CD4-positive, CD25-positive, alpha-beta regulatory T cell (primary cell): ENCODE measurements at regions not wholly inside any gene's neighbourhood (a gene's known extent, or its start where the extent isn't known, plus 50 kb on each side); places are given as distances from the start of the nearest gene placed in this dataset.

Source experiments
- ATAC-seq, 2 donors: fragments of 150-1000 bp; cut with Tn5 transposase; one replicate each; pipeline ENCODE4 v1.10.0; 2021; ENCODE audit warnings: low read depth in 2 of 2, moderate number of reproducible peaks in 2 of 2, moderate library complexity in 1 of 2
- DNase-seq, 3 donors: peaks; one replicate each; pipeline versions ENCODE4 v3.0.0 to v3.0.0-alpha.2; 2012 to 2022; ENCODE audit warnings: mixed read lengths in 1 of 3
- H3K27ac ChIP-seq: one replicate; pipeline ENCODE4 v1.7.0; 2013; ENCODE audit warnings: mild to moderate bottlenecking, low read length; ENCODE audit not compliant: insufficient read depth, poor library complexity, severe bottlenecking
- H3K27me3 ChIP-seq: one replicate; pipeline ENCODE4 v1.7.0; 2013; ENCODE audit warnings: low read length; ENCODE audit not compliant: control insufficient read depth, insufficient read depth
- H3K36me3 ChIP-seq: one replicate; pipeline ENCODE4 v1.7.0; 2013; ENCODE audit warnings: mild to moderate bottlenecking, low read length, moderate library complexity; ENCODE audit not compliant: control insufficient read depth, insufficient read depth
- H3K4me1 ChIP-seq: 2 replicates; pipeline ENCODE4 v1.7.0; 2013; ENCODE audit warnings: mild to moderate bottlenecking, low read length; ENCODE audit not compliant: insufficient read depth, control insufficient read depth, poor library complexity, severe bottlenecking
- H3K4me3 ChIP-seq: one replicate; pipeline ENCODE4 v1.7.0; 2013; ENCODE audit warnings: low read depth, mild to moderate bottlenecking, low read length, moderate library complexity
- H3K9me3 ChIP-seq, 2 experiments: 1 replicate in 1 of 2; 2 replicates in 1 of 2; pipeline ENCODE4 v1.7.0; 2013; ENCODE audit warnings: low read length in 2 of 2, mild to moderate bottlenecking in 1 of 2, moderate library complexity in 1 of 2; ENCODE audit not compliant: control insufficient read depth in 2 of 2
- H3K27ac Mint-ChIP-seq, 3 donors: one replicate each; pipeline ENCODE4 v1.8.0; 2020 to 2022; ENCODE audit warnings: mild to moderate bottlenecking in 3 of 3, mixed read lengths in 3 of 3, moderate library complexity in 2 of 3
- H3K27me3 Mint-ChIP-seq: one replicate; pipeline ENCODE4 v1.8.0; 2022; ENCODE audit warnings: mild to moderate bottlenecking, mixed read lengths
- H3K36me3 Mint-ChIP-seq: one replicate; pipeline ENCODE4 v1.8.0; 2020; ENCODE audit warnings: mixed read lengths
- H3K4me1 Mint-ChIP-seq, 4 donors: one replicate each; pipeline ENCODE4 v1.8.0; 2020 to 2022; ENCODE audit warnings: mixed read lengths in 4 of 4, mild to moderate bottlenecking in 1 of 4
- H3K4me3 Mint-ChIP-seq, 4 donors: one replicate each; pipeline ENCODE4 v1.8.0; 2020 to 2022; ENCODE audit warnings: mild to moderate bottlenecking in 4 of 4, mixed read lengths in 4 of 4, moderate library complexity in 3 of 4
- H3K9me3 Mint-ChIP-seq, 7 donors: one replicate each; pipeline ENCODE4 v1.8.0; 2020 to 2022; ENCODE audit warnings: mixed read lengths in 7 of 7, mild to moderate bottlenecking in 3 of 7, moderate library complexity in 2 of 7

DNA sequence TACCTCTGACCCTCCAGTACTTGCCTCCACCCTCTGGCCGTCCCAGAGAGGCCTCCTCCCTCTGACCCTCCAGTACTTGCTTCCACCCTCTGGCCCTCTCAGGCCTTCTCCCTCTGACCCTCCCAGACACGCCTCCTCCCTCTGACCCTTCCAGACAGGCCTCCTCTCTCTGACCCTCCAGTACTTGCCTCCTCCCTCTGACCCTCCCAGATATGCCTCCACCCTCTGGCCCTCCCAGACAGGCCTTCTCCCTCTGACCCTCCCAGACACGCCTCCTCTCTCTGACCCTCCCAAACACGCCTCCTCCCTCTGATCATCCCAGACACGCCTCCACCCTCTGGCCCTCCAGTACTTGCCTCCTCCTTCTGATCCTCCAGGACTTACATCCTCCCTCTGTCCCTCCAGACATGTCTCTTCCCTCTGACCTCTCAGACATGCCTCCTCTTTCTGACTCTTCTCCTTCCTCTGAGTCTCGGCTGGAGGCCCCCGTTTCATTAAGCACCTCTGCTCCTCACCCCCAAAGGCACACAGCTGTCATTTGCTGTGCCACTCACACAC lies 71.9 kb downstream of the PHETA1 start:
- no peak overlapping the region for H3K27ac Mint-ChIP-seq
- H3K27me3 ChIP-seq, result no peaks in the 10 kb centered on the region
- no peaks in the 10 kb centered on the region for H3K36me3 ChIP-seq
- DNase-seq (no peak), ATAC-seq (no peak)
- H3K4me1 Mint-ChIP-seq, result no peaks in the 10 kb centered on the region
- no peaks in the 10 kb centered on the region for H3K4me1 ChIP-seq
- no peaks in the 10 kb centered on the region for H3K9me3 Mint-ChIP-seq
- H3K36me3 Mint-ChIP-seq, result no peaks in the 10 kb centered on the region
- no peak overlapping the region for H3K4me3 Mint-ChIP-seq
- H3K27me3 Mint-ChIP-seq, result peaks cover 6% of the 10 kb centered on the region
- no peaks in the 10 kb centered on the region for H3K9me3 ChIP-seq
- no peak overlapping the region for H3K4me3 ChIP-seq
- no peak overlapping the region for H3K27ac ChIP-seq

DNA sequence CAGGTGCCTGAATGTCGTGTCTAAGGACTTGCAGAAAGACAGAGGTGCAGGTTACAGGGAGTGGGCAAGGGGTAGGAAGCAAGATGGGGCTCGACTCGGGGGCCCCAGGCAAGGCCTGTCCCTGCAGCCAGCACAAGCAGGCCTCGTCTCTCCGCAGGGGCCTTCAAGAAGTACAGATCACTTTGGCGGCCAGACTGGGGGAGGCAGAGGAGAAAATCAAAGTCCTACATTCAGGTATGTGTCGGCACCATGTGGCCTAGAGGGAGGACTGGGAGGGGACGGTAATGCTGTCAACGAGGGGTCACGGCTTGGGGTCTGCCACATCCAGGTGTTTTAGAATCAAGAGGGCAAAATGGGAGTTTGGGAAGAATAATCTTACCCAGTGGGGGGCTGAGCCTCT lies 73.7 kb downstream of the PHETA1 start:
- Histone ChIP-seq H3K9me3 (no peaks in the 10 kb centered on the region), H3K4me1 (no peaks in the 10 kb centered on the region), H3K27me3 (no peaks in the 10 kb centered on the region), H3K4me3 (no peak overlapping the region), H3K27ac (no peak overlapping the region), H3K36me3 (no peaks in the 10 kb centered on the region)
- ATAC-seq, result no peak
- Mint-ChIP-seq H3K4me1 (no peaks in the 10 kb centered on the region), H3K27me3 (peaks cover 6% of the 10 kb centered on the region), H3K36me3 (no peaks in the 10 kb centered on the region), H3K4me3 (no peak overlapping the region), H3K27ac (no peak overlapping the region), H3K9me3 (no peaks in the 10 kb centered on the region)
- DNase-seq, result no peak

DNA sequence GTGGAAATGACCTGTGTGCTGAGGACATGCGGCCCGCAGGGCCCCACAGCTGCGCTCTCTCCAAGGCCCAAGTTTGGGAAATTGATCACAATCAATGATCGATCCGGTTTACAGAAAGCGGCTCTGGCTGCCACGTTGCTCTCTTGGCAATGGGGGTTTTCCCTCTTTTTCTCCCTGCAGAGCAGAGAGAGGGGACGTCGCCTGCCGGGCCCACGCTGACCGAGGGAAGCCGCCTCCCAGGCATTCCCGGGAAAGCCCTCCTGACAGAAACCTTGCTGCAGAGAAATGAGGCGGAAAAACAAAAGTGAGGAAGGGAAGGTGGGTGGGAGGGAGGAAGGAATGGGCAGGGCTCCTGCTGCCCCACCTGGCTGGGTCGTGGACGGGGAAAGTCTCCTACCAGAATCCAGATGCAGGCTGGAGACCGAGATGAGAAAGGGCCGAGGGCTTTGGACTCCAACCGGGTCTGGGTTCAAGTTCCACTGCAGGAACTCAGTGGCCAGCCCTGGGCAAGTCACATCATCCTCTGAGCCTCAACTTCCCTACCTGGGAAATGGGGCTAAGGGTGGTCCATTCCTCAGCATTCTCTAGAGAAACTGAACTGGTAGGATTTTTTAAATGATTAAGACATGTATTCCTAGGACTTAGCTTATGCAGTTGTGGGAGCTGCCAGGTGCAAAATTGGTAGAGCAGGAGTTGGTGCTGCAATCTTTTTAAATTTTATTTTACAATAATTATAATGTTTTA lies 75.5 kb downstream of the PHETA1 start:
- no peak for DNase-seq
- no peak for ATAC-seq
- no peaks in the 10 kb centered on the region for H3K27me3 Mint-ChIP-seq
- Histone ChIP-seq H3K36me3 (no peaks in the 10 kb centered on the region), H3K27ac (no peak overlapping the region), H3K27me3 (no peaks in the 10 kb centered on the region), H3K4me1 (no peaks in the 10 kb centered on the region), H3K4me3 (no peak overlapping the region), H3K9me3 (no peaks in the 10 kb centered on the region)
- no peak overlapping the region for H3K4me3 Mint-ChIP-seq
- H3K9me3 Mint-ChIP-seq, result no peaks in the 10 kb centered on the region
- H3K27ac Mint-ChIP-seq, result peak overlapping the region in 1 of 3 donors; percentile 38
- no peaks in the 10 kb centered on the region for H3K4me1 Mint-ChIP-seq
- H3K36me3 Mint-ChIP-seq, result no peaks in the 10 kb centered on the region

DNA sequence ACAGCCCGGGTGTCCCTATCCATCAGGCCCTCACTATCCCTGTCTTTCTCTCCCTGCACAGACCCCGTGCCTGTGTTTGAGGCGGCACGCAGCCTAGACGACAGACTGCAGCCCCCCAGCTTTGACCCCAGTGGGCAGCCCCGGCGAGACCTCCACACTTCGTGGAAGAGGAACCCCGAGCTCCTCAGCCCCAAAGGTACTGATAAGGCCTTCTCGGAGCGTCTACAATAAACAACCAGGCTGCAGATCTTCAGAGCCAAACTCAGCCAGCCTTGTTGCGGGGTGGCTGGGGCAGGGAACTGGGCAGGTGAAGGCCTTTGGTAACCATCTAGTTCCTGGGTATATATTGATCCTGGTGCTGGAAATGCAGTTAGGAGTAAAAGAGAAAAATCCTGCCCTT lies 77.5 kb downstream of the PHETA1 start:
- Histone ChIP-seq H3K27me3 (no peaks in the 10 kb centered on the region), H3K4me1 (no peaks in the 10 kb centered on the region), H3K4me3 (no peak overlapping the region), H3K27ac (no peak overlapping the region), H3K9me3 (no peaks in the 10 kb centered on the region), H3K36me3 (no peaks in the 10 kb centered on the region)
- Mint-ChIP-seq H3K27ac (no peak overlapping the region), H3K27me3 (no peaks in the 10 kb centered on the region), H3K4me3 (no peak overlapping the region), H3K36me3 (no peaks in the 10 kb centered on the region), H3K4me1 (no peaks in the 10 kb centered on the region), H3K9me3 (peaks cover 0 to 2% (median 0%) of the 10 kb centered on the region in 7 donors)
- no peak for DNase-seq
- ATAC-seq, result no peak

DNA sequence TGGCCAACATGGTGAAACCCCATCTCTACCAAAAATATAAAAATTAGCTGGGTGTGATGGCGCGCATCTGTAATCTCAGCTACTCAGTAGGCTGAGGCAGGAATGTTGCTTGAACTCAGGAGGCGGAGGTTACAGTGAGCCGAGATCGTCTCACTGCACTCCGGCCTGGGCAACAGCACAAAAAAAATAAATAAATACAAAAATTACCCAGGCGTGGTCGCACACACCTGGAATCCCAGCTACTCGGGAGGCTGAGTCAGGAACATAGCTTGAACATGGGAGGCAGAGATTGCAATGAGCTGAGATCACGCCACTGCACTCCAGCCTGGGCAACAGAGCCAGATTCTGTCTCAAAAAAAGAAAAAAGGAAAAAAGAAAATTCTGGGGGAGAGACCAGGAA lies 80.1 kb downstream of the PHETA1 start:
- Histone ChIP-seq H3K36me3 (no peaks in the 10 kb centered on the region), H3K4me1 (no peaks in the 10 kb centered on the region), H3K27me3 (no peaks in the 10 kb centered on the region), H3K27ac (no peak overlapping the region), H3K9me3 (no peaks in the 10 kb centered on the region), H3K4me3 (no peak overlapping the region)
- H3K36me3 Mint-ChIP-seq, result no peaks in the 10 kb centered on the region
- peaks cover 0 to 4% (median 0%) of the 10 kb centered on the region in 7 donors for H3K9me3 Mint-ChIP-seq
- DNase-seq (no peak), ATAC-seq (no peak)
- H3K27me3 Mint-ChIP-seq, result no peaks in the 10 kb centered on the region
- H3K4me1 Mint-ChIP-seq, result no peaks in the 10 kb centered on the region
- H3K27ac Mint-ChIP-seq, result no peak overlapping the region
- no peak overlapping the region for H3K4me3 Mint-ChIP-seq

DNA sequence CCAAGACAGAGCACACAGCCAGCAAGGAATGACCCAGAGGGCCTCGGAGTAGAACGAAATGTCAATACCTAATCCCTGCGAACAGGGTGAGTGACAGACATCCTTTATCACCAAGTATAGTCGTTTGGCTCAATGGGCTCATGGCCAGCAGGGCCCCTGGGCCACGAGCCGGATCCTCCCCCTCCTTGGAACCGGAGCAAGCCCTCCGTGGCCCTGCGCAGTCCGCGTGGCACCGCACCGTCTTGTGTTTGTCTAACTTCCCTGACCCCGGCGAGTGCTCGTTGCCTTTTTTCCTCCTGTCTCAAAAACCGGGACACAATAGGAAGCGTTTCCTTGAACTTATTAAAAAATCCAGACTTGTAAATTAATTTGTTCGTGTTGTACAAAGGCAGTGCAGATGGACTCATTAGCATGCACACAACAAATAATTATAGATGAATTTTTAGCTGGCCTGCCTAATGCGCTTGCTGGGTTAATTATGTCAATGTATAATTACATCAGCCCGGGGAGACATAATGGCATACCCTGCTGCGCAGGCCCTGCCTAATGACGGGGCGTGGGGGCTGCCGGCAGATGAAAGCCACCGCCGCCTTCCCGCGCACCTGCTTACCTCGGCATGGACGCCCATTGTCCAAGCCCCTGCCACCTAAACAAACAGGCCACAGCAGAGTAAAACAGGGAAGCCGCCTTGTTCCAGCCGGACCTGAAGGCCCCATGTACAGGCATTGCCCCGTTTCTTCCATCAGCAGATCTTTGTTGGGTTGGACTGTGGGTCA lies 81.6 kb downstream of the PHETA1 start:
- ATAC-seq (no peak), DNase-seq (no peak)
- no peaks in the 10 kb centered on the region for H3K36me3 Mint-ChIP-seq
- H3K27ac Mint-ChIP-seq, result no peak overlapping the region
- no peak overlapping the region for H3K4me3 Mint-ChIP-seq
- no peaks in the 10 kb centered on the region for H3K27me3 ChIP-seq
- no peaks in the 10 kb centered on the region for H3K4me1 Mint-ChIP-seq
- peaks cover 0 to 4% (median 0%) of the 10 kb centered on the region in 7 donors for H3K9me3 Mint-ChIP-seq
- H3K36me3 ChIP-seq, result no peaks in the 10 kb centered on the region
- no peaks in the 10 kb centered on the region for H3K9me3 ChIP-seq
- no peaks in the 10 kb centered on the region for H3K4me1 ChIP-seq
- no peak overlapping the region for H3K4me3 ChIP-seq
- H3K27ac ChIP-seq, result no peak overlapping the region
- H3K27me3 Mint-ChIP-seq, result no peaks in the 10 kb centered on the region

DNA sequence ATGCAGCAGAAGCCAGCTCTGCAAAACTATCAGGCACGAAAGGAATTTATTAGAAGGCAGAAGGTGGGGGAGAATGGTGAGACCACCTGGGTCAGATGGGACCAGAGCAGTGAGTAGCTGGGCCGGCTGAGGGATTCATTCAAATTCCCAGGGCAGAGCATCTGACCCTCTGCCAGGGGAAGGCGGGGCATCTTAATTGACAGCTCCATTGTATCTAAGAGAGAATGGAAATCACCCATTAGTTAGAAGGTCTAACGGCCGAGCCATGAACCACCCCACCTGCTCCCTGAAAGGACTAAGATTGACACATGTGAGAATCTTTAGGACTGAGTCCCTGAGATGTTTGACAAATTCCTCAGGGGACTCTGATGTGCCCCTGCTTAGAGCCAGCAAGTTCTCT lies 83.7 kb downstream of the PHETA1 start:
- H3K9me3 Mint-ChIP-seq, result peaks cover 0 to 12% (median 4%) of the 10 kb centered on the region in 7 donors
- H3K27ac Mint-ChIP-seq, result no peak overlapping the region
- Histone ChIP-seq H3K4me1 (no peaks in the 10 kb centered on the region), H3K9me3 (no peaks in the 10 kb centered on the region), H3K36me3 (no peaks in the 10 kb centered on the region), H3K27me3 (no peaks in the 10 kb centered on the region), H3K4me3 (no peak overlapping the region), H3K27ac (no peak overlapping the region)
- no peak for DNase-seq
- H3K4me1 Mint-ChIP-seq, result peaks cover 0 to 4% (median 0%) of the 10 kb centered on the region in 4 donors
- no peak for ATAC-seq
- H3K4me3 Mint-ChIP-seq, result no peak overlapping the region
- peaks cover 4% of the 10 kb centered on the region for H3K27me3 Mint-ChIP-seq
- no peaks in the 10 kb centered on the region for H3K36me3 Mint-ChIP-seq
